HL-60 (cell line): ENCODE measurements at regions not wholly inside any gene's neighbourhood (a gene's known extent, or its start where the extent isn't known, plus 50 kb on each side); places are given as distances from the start of the nearest gene placed in this dataset.

Source experiments
- DNase-seq, 2 experiments: peaks; one replicate each; pipeline ENCODE4 v3.0.0-alpha.2; 2010 to 2020; ENCODE audit warnings: low read depth in 1 of 2, low spot score in 1 of 2
- H3K27ac ChIP-seq: fragments of 250-450 bp; sonication (Bioruptor Pico); replicated peaks from 2 replicates; pipeline ENCODE4 v1.5.1; 2020; ENCODE audit warnings: mild to moderate bottlenecking, moderate library complexity
- H3K27me3 ChIP-seq: fragments of 250-450 bp; sonication (Bioruptor Pico); 2 replicates; pipeline ENCODE4 v1.5.1; 2021; ENCODE audit warnings: mild to moderate bottlenecking, moderate library complexity; ENCODE audit not compliant: insufficient read depth, poor library complexity, severe bottlenecking
- H3K4me3 ChIP-seq: replicated peaks from 2 replicates; pipeline ENCODE4 v1.5.1; 2011; ENCODE audit warnings: mild to moderate bottlenecking, control low read depth, low read length; ENCODE audit not compliant: insufficient read depth
- GABPA ChIP-seq: IDR thresholded peaks from 2 replicates; pipeline ENCODE4 v1.6.1; 2012; ENCODE audit warnings: low read depth
- POLR2AphosphoS5 ChIP-seq: IDR thresholded peaks from 2 replicates; pipeline ENCODE4 v1.6.1; 2012; ENCODE audit warnings: low read depth
- SPI1 ChIP-seq: IDR thresholded peaks from 2 replicates; pipeline ENCODE4 v1.6.1; 2012; ENCODE audit warnings: low read depth, mild to moderate bottlenecking, borderline replicate concordance
- TF ChIP-seq, protein P1 (sequence below): IDR thresholded peaks from one replicate; pipeline ENCODE4 v1.5.1; 2011; ENCODE audit warnings: low read length, control low read depth, inconsistent platforms; ENCODE audit not compliant: insufficient read depth
- TF ChIP-seq, protein P2 (sequence below): IDR thresholded peaks from 2 replicates; pipeline ENCODE4 v1.6.1; 2012; ENCODE audit warnings: low read depth; ENCODE audit not compliant: insufficient replicate concordance

GRCh38 chrX:40835526-40835925 is 100.2 kb upstream of the MED14 start:
- no peak for DNase-seq
- H3K27me3 ChIP-seq, result no peaks in the 10 kb centered on the region
- no peak overlapping the region for H3K4me3 ChIP-seq
- H3K27ac ChIP-seq, result no peak overlapping the region
- TF ChIP-seq SPI1 (no peak), POLR2AphosphoS5 (no peak), GABPA (no peak)
- TF ChIP-seq, protein P1, sequence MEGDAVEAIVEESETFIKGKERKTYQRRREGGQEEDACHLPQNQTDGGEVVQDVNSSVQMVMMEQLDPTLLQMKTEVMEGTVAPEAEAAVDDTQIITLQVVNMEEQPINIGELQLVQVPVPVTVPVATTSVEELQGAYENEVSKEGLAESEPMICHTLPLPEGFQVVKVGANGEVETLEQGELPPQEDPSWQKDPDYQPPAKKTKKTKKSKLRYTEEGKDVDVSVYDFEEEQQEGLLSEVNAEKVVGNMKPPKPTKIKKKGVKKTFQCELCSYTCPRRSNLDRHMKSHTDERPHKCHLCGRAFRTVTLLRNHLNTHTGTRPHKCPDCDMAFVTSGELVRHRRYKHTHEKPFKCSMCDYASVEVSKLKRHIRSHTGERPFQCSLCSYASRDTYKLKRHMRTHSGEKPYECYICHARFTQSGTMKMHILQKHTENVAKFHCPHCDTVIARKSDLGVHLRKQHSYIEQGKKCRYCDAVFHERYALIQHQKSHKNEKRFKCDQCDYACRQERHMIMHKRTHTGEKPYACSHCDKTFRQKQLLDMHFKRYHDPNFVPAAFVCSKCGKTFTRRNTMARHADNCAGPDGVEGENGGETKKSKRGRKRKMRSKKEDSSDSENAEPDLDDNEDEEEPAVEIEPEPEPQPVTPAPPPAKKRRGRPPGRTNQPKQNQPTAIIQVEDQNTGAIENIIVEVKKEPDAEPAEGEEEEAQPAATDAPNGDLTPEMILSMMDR, result no peak
- TF ChIP-seq, protein P2, sequence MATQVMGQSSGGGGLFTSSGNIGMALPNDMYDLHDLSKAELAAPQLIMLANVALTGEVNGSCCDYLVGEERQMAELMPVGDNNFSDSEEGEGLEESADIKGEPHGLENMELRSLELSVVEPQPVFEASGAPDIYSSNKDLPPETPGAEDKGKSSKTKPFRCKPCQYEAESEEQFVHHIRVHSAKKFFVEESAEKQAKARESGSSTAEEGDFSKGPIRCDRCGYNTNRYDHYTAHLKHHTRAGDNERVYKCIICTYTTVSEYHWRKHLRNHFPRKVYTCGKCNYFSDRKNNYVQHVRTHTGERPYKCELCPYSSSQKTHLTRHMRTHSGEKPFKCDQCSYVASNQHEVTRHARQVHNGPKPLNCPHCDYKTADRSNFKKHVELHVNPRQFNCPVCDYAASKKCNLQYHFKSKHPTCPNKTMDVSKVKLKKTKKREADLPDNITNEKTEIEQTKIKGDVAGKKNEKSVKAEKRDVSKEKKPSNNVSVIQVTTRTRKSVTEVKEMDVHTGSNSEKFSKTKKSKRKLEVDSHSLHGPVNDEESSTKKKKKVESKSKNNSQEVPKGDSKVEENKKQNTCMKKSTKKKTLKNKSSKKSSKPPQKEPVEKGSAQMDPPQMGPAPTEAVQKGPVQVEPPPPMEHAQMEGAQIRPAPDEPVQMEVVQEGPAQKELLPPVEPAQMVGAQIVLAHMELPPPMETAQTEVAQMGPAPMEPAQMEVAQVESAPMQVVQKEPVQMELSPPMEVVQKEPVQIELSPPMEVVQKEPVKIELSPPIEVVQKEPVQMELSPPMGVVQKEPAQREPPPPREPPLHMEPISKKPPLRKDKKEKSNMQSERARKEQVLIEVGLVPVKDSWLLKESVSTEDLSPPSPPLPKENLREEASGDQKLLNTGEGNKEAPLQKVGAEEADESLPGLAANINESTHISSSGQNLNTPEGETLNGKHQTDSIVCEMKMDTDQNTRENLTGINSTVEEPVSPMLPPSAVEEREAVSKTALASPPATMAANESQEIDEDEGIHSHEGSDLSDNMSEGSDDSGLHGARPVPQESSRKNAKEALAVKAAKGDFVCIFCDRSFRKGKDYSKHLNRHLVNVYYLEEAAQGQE, result no peak

DNA sequence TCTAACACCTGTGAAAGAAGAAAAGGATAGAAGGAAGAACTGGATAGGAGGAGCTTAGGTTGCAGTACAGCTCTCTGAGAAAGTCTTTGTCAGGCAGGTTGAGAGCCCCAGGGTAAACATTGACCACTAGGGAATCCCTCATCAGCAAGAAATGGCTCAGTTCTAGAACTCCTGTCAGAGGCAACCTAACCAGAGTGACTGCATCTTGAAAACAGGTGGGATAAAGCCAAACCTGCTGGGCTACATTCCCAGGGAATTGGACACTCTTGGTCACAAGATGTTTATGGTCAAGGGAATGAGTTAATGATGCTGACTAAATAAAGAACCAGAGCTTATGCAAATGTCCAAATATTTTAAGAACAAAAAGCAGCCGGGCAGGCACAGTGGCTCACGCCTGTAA is 108.3 kb upstream of the MED14 start:
- TF ChIP-seq, protein P2, result no peak
- TF ChIP-seq, protein P1, result no peak
- TF ChIP-seq GABPA (no peak), POLR2AphosphoS5 (no peak), SPI1 (no peak)
- Histone ChIP-seq H3K27ac (no peak overlapping the region), H3K27me3 (no peaks in the 10 kb centered on the region), H3K4me3 (no peak overlapping the region)
- DNase-seq, result no peak

DNA sequence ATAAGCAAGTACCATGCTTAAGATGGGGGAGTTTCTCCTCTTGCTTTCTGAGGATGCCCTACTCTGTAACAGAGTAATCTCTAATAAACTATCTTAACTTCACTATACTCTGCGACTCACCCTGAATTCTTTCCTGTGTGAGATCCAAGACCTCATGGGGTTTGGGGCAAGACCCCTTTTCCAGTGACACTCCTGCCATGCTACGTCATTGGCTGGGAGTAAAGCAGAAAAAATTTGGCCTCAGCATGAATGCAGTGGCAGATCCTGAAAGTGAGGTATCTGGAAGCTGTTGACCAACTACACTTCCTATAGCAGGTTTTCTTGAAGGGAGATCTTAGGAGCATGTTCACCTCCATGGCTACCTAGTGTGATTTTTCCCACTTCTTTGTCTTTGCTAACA is 109.1 kb upstream of the MED14 start:
- DNase-seq, result no peak
- Histone ChIP-seq H3K27ac (no peak overlapping the region), H3K27me3 (no peaks in the 10 kb centered on the region), H3K4me3 (no peak overlapping the region)
- TF ChIP-seq SPI1 (no peak), POLR2AphosphoS5 (no peak), GABPA (no peak)
- TF ChIP-seq, protein P2, result no peak
- TF ChIP-seq, protein P1, result no peak
